Endodermal cell (in vitro differentiated cells): ENCODE measurements at regions not wholly inside any gene's neighbourhood (a gene's known extent, or its start where the extent isn't known, plus 50 kb on each side); places are given as distances from the start of the nearest gene placed in this dataset.
"Not testable (repeated sequence)": the region's sequence is repeated elsewhere in the genome, so short reads cannot be mapped to it uniquely, and the experiment has no call there.

Experiments used
- DNase-seq: peaks from one replicate; pipeline ENCODE4 v3.0.0-alpha.2; 2017
- H3K27ac ChIP-seq: 2 replicates; pipeline ENCODE4 v1.5.1; 2013; ENCODE audit warnings: mild to moderate bottlenecking, low read depth, low read length, moderate library complexity
- H3K27me3 ChIP-seq: 2 replicates; pipeline ENCODE4 v1.6.1; 2013; ENCODE audit warnings: mild to moderate bottlenecking, low read length, moderate library complexity; ENCODE audit not compliant: insufficient read depth, control insufficient read depth, poor library complexity, severe bottlenecking
- H3K36me3 ChIP-seq: 2 replicates; pipeline ENCODE4 v1.7.0; 2013; ENCODE audit warnings: mild to moderate bottlenecking, low read length, moderate library complexity; ENCODE audit not compliant: control insufficient read depth, insufficient read depth
- H3K4me1 ChIP-seq: one replicate; pipeline ENCODE4 v1.7.0; 2013; ENCODE audit warnings: low read length; ENCODE audit not compliant: control insufficient read depth, insufficient read depth
- H3K4me3 ChIP-seq: 2 replicates; pipeline ENCODE4 v1.5.1; 2013; ENCODE audit warnings: mild to moderate bottlenecking, low read length, moderate library complexity
- H3K9ac ChIP-seq: 2 replicates; pipeline ENCODE4 v1.6.1; 2013; ENCODE audit warnings: mild to moderate bottlenecking, low read length, moderate library complexity; ENCODE audit not compliant: poor library complexity, severe bottlenecking; ENCODE audit errors: extremely low read depth
- H3K9me3 ChIP-seq: 2 replicates; pipeline ENCODE4 v1.6.1; 2013; ENCODE audit warnings: mild to moderate bottlenecking, low read length, moderate library complexity; ENCODE audit not compliant: control insufficient read depth
- H3K27ac Mint-ChIP-seq: 2 replicates; pipeline ENCODE4 v1.8.0; 2020; ENCODE audit warnings: mixed read lengths
- H3K27me3 Mint-ChIP-seq: 2 replicates; pipeline ENCODE4 v1.8.0; 2021; ENCODE audit warnings: mild to moderate bottlenecking, mixed read lengths; ENCODE audit not compliant: insufficient read depth
- H3K36me3 Mint-ChIP-seq: 2 replicates; pipeline ENCODE4 v1.8.0; 2020; ENCODE audit warnings: low read depth, mixed read lengths
- H3K4me1 Mint-ChIP-seq: 2 replicates; pipeline ENCODE4 v1.8.0; 2020; ENCODE audit warnings: mixed read lengths
- H3K4me3 Mint-ChIP-seq: 2 replicates; pipeline ENCODE4 v1.8.0; 2020; ENCODE audit warnings: mild to moderate bottlenecking, moderate library complexity, mixed read lengths
- H3K9me3 Mint-ChIP-seq: 2 replicates; pipeline ENCODE4 v1.8.0; 2020; ENCODE audit warnings: mild to moderate bottlenecking, mixed read lengths
- CTCF ChIP-seq: fragments of 200-600 bp; sonication (generic); conservative IDR thresholded peaks from 2 replicates; pipeline ENCODE4 v1.5.0; 2021; ENCODE audit warnings: antibody characterized with exemption, mild to moderate bottlenecking
- WGBS, 2 experiments: methylation state at CpG; one replicate each; pipeline versions ENCODE4 v1.1.5 to v1.1.7; 2013; ENCODE audit warnings: missing lambda C conversion rate in 2 of 2, mixed read lengths in 1 of 2; ENCODE audit not compliant: insufficient coverage in 1 of 2, insufficient read length in 1 of 2; 5-methylcytosine and 5-hydroxymethylcytosine counted together

- DNase-seq = no peak
- no peaks in the 10 kb centered on the region for H3K27me3 ChIP-seq
- no peaks in the 10 kb centered on the region for H3K36me3 Mint-ChIP-seq
- no peak overlapping the region for H3K4me3 ChIP-seq
- H3K27ac Mint-ChIP-seq = no peak overlapping the region
- peaks cover 17% of the 10 kb centered on the region for H3K9me3 Mint-ChIP-seq
- H3K4me1 ChIP-seq = no peaks in the 10 kb centered on the region
- no peaks in the 10 kb centered on the region for H3K9me3 ChIP-seq
- H3K9ac ChIP-seq = no peak overlapping the region
- WGBS, 2 experiments = 82% methylated on average over 1 of the region's 1 CpG; no CpG with 5 or more reads in 1 of the 2 experiments
- no peaks in the 10 kb centered on the region for H3K36me3 ChIP-seq
- H3K4me1 Mint-ChIP-seq = no peaks in the 10 kb centered on the region
- TF ChIP-seq CTCF = no peak
- no peak overlapping the region for H3K27ac ChIP-seq
- no peak overlapping the region for H3K4me3 Mint-ChIP-seq
- no peaks in the 10 kb centered on the region for H3K27me3 Mint-ChIP-seq
Observed at GRCh38 chr1:118381197-118381869, 196.3 kb upstream of the SPAG17 start.

DNA sequence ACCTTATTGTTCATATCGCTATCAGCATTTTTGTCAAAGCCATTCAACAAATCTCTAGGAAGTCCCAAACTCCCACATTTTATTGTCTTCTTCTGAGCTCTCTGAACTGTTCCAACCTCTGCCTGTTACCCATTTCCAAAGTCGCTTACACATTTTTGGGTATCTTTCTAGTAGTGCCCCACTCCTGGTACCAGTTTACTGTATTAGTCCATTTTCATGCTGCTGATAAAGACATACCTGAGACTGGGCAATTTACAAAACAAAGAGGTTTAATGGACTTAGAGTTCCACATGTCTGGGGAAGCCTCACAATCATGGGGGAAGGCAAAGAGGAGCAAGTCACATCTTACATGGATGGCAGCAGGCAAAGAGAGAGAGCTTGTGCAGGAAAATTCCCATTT, 192.2 kb upstream of the SPAG17 start:
- not testable (repeated sequence) for H3K9ac ChIP-seq, H3K4me1 Mint-ChIP-seq, DNase-seq, H3K4me3 ChIP-seq, H3K4me3 Mint-ChIP-seq, H3K36me3 Mint-ChIP-seq, H3K27me3 Mint-ChIP-seq, H3K9me3 ChIP-seq, H3K27ac Mint-ChIP-seq, H3K27ac ChIP-seq, H3K27me3 ChIP-seq, H3K36me3 ChIP-seq, H3K4me1 ChIP-seq
- peaks cover 42% of the 10 kb centered on the region for H3K9me3 Mint-ChIP-seq
- 90 to 95% methylated on average over 2 of the region's 2 CpGs for WGBS, 2 experiments

DNA sequence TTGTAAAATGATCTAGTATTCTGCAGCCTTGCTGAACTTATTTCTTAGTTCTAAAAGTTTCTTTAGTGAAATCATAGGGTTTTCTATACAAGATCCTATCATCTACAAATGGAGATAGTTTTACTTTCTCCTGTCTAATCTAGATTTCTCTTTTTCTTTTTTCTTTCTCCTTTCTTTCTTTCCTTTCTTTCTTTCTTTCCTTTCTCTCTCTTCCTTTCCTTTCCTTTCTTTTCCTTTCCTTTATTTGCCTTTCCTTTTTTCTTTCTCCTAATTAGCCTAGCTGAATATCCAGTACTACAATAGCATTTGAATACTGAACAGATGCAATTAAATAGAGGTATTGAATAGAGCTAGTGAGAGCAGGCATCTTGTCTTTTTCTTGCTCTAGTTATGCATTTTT, 186.6 kb upstream of the SPAG17 start:
- H3K9me3 Mint-ChIP-seq = peaks cover 45% of the 10 kb centered on the region
- Histone ChIP-seq H3K4me1 (no peaks in the 10 kb centered on the region), H3K36me3 (no peaks in the 10 kb centered on the region), H3K9ac (no peak overlapping the region), H3K9me3 (peaks cover 10% of the 10 kb centered on the region), H3K27me3 (no peaks in the 10 kb centered on the region), H3K4me3 (no peak overlapping the region), H3K27ac (no peak overlapping the region)
- H3K27ac Mint-ChIP-seq = no peak overlapping the region
- no peaks in the 10 kb centered on the region for H3K4me1 Mint-ChIP-seq
- no peak for TF ChIP-seq CTCF
- no peaks in the 10 kb centered on the region for H3K27me3 Mint-ChIP-seq
- H3K4me3 Mint-ChIP-seq = no peak overlapping the region
- DNase-seq = no peak
- no peaks in the 10 kb centered on the region for H3K36me3 Mint-ChIP-seq

DNA sequence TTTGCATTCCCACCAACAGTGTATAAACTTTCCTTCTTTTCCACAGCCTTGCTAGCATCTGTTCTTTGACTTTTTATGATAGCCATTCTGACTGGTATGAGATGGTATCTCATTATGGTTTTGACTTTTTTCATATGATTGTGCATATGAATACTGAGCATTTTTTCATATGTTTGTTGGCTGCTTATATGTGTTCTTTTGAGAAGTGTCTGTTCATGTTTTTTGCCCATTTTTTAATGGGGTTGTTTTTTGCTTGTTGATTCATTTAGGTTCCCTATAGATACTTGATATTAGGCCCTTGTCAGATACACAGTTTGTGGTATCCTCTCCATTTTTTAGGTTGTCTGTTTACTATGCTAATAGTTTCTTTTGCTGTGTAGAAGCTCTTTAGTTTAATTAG, 185.8 kb upstream of the SPAG17 start:
- DNase-seq = no peak
- Mint-ChIP-seq H3K27me3 (no peaks in the 10 kb centered on the region), H3K9me3 (peaks cover 45% of the 10 kb centered on the region), H3K36me3 (no peaks in the 10 kb centered on the region), H3K27ac (no peak overlapping the region), H3K4me1 (no peaks in the 10 kb centered on the region), H3K4me3 (no peak overlapping the region)
- Histone ChIP-seq H3K9ac (no peak overlapping the region), H3K27me3 (no peaks in the 10 kb centered on the region), H3K4me1 (no peaks in the 10 kb centered on the region), H3K27ac (no peak overlapping the region), H3K9me3 (peaks cover 10% of the 10 kb centered on the region), H3K4me3 (no peak overlapping the region), H3K36me3 (no peaks in the 10 kb centered on the region)
- no peak for TF ChIP-seq CTCF
